ENCODE measurements at regions not wholly inside any gene's neighbourhood (a gene's known extent, or its start where the extent isn't known, plus 50 kb on each side); places are given as distances from the start of the nearest gene placed in this dataset.

DNA sequence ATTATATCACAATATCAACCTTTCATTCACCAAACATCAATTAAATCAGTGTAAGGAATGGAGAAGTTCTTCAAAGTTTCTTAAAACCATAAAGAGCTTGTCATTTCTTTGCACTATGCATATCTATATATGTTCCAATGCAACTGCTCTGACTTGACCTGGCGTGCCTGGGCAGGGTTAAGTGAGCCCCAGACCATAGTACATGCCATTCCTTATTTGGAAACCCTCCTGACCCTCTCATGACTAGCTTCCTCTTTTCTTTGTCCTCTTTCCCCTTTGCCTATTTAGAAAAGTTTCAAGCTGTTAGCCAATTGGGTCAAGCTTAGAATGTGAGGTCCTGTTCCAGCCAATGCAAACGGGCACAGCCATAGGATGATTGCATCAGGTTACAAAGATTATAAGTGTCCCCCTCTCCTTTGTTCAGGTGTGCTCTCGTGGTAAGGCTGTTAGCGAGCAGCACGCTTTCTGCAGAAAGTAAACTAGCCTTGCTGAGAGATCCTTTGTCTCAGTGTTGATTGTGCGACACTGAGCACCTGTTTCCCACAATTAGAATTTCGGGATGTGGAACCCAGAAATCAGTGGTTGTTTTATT is 78.2 kb upstream of the UXS1 start:
- no peak overlapping the region for H3K4me3 ChIP-seq (ENCODE audit: low read length in 2 of 2)
- H3K9me3 ChIP-seq (replicated peaks in 1 of 2; ENCODE audit: control insufficient read depth in 2 of 2, insufficient read depth in 1 of 2, low read depth in 1 of 2, low read length in 2 of 2): peaks cover 3 to 23% of the 10 kb centered on the region in 2 donors
- no peak overlapping the region for H3K9ac ChIP-seq (ENCODE audit: low read depth, low read length, poor library complexity)
- no peak overlapping the region for H3K14ac ChIP-seq (ENCODE audit: low read length)
- no peaks in the 10 kb centered on the region for H3K79me1 ChIP-seq (ENCODE audit: low read depth, low read length)
- H2BK5ac ChIP-seq (ENCODE audit: low read length): no peak overlapping the region
- H2BK120ac ChIP-seq (ENCODE audit: low read depth, low read length): no peak overlapping the region
- no peak overlapping the region for H3K4ac ChIP-seq (ENCODE audit: low read length)
- H3K27me3 ChIP-seq (ENCODE audit: control insufficient read depth in 3 of 3, insufficient read depth in 3 of 3, low read depth in 1 of 3, low read length in 3 of 3): peaks cover 0 to 5% (median 0%) of the 10 kb centered on the region in 3 experiments
- H4K8ac ChIP-seq (ENCODE audit: low read depth, low read length): no peak overlapping the region
- no peak overlapping the region for H3K23ac ChIP-seq (ENCODE audit: low read depth, low read length, poor library complexity)
- no peak overlapping the region for H3K18ac ChIP-seq (ENCODE audit: low read length)
- H2AFZ ChIP-seq (ENCODE audit: low read length): no peak overlapping the region
- H3K36me3 ChIP-seq (replicated peaks in 1 of 2; ENCODE audit: control insufficient read depth in 2 of 2, insufficient read depth in 2 of 2, low read length in 2 of 2): no peaks in the 10 kb centered on the region
- no peak overlapping the region for H2BK15ac ChIP-seq (ENCODE audit: low read length)
- DNase-seq (ENCODE audit: low spot score): no peak
- no peak overlapping the region for H2BK12ac ChIP-seq (ENCODE audit: low read length)
- no peak overlapping the region for H4K91ac ChIP-seq (ENCODE audit: low read depth, low read length, poor library complexity)
- H3K27ac ChIP-seq (replicated peaks; ENCODE audit: low read length): no peak overlapping the region
- WGBS, 2 donors (ENCODE audit: extremely low coverage in 2 of 2, insufficient read length in 2 of 2, insufficient replicate concordance in 1 of 2): no CpG with 5 or more reads among the region's 7 CpGs
- H3K4me1 ChIP-seq (ENCODE audit: control insufficient read depth in 2 of 2, insufficient read depth in 1 of 2, low read depth in 1 of 2, low read length in 2 of 2): peaks cover 3 to 5% of the 10 kb centered on the region in 2 donors
- H2AK5ac ChIP-seq (ENCODE audit: low read depth, low read length): no peak overlapping the region
- no peak overlapping the region for H3K4me2 ChIP-seq (ENCODE audit: insufficient read depth, low read length, poor library complexity, severe bottlenecking)

DNA sequence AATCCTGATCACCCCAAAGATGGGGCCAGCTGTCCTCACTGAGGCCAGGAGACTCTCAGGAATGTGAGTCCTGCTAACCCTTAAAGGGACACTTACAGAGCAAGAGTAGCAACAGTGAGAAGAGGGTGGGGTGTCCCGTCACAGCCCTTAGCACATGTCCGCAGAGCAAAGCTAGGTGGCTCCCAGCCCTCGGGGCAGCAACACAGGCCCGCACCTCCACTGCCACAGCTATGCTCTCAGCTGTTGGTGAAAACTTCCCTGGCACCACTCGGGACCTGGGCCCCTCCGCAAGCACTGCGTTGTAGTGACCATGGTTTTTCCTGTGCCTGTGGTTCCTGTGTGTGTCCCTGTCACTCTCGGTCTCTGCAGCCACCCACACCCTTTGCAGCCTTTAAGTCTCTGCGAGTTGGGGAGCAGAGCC is 76.4 kb upstream of the UXS1 start:
- peak overlapping the region; percentile 1 for H2BK15ac ChIP-seq (ENCODE audit: low read length)
- H2AFZ ChIP-seq (ENCODE audit: low read length): peak overlapping the region; percentile 17
- no peak overlapping the region for H3K9ac ChIP-seq (ENCODE audit: low read depth, low read length, poor library complexity)
- no peak overlapping the region for H3K4ac ChIP-seq (ENCODE audit: low read length)
- no peak overlapping the region for H3K27ac ChIP-seq (replicated peaks; ENCODE audit: low read length)
- no peak overlapping the region for H3K18ac ChIP-seq (ENCODE audit: low read length)
- H2BK5ac ChIP-seq (ENCODE audit: low read length): no peak overlapping the region
- no peaks in the 10 kb centered on the region for H3K79me1 ChIP-seq (ENCODE audit: low read depth, low read length)
- no peak overlapping the region for H2BK12ac ChIP-seq (ENCODE audit: low read length)
- H3K9me3 ChIP-seq (replicated peaks in 1 of 2; ENCODE audit: control insufficient read depth in 2 of 2, insufficient read depth in 1 of 2, low read depth in 1 of 2, low read length in 2 of 2): peaks cover 3 to 23% of the 10 kb centered on the region in 2 donors
- peaks cover 3 to 5% of the 10 kb centered on the region in 2 donors for H3K4me1 ChIP-seq (ENCODE audit: control insufficient read depth in 2 of 2, insufficient read depth in 1 of 2, low read depth in 1 of 2, low read length in 2 of 2)
- H3K27me3 ChIP-seq (ENCODE audit: control insufficient read depth in 3 of 3, insufficient read depth in 3 of 3, low read depth in 1 of 3, low read length in 3 of 3): peaks cover 0 to 5% (median 0%) of the 10 kb centered on the region in 3 experiments
- no peak overlapping the region for H2BK120ac ChIP-seq (ENCODE audit: low read depth, low read length)
- no peak overlapping the region for H2AK5ac ChIP-seq (ENCODE audit: low read depth, low read length)
- H4K8ac ChIP-seq (ENCODE audit: low read depth, low read length): no peak overlapping the region
- H4K91ac ChIP-seq (ENCODE audit: low read depth, low read length, poor library complexity): no peak overlapping the region
- H3K4me2 ChIP-seq (ENCODE audit: insufficient read depth, low read length, poor library complexity, severe bottlenecking): no peak overlapping the region
- no peaks in the 10 kb centered on the region for H3K36me3 ChIP-seq (replicated peaks in 1 of 2; ENCODE audit: control insufficient read depth in 2 of 2, insufficient read depth in 2 of 2, low read length in 2 of 2)
- no CpG with 5 or more reads among the region's 9 CpGs for WGBS, 2 donors (ENCODE audit: extremely low coverage in 2 of 2, insufficient read length in 2 of 2, insufficient replicate concordance in 1 of 2)
- H3K4me3 ChIP-seq (ENCODE audit: low read length in 2 of 2): no peak overlapping the region
- no peak for DNase-seq (ENCODE audit: low spot score)
- no peak overlapping the region for H3K14ac ChIP-seq (ENCODE audit: low read length)
- no peak overlapping the region for H3K23ac ChIP-seq (ENCODE audit: low read depth, low read length, poor library complexity)

DNA sequence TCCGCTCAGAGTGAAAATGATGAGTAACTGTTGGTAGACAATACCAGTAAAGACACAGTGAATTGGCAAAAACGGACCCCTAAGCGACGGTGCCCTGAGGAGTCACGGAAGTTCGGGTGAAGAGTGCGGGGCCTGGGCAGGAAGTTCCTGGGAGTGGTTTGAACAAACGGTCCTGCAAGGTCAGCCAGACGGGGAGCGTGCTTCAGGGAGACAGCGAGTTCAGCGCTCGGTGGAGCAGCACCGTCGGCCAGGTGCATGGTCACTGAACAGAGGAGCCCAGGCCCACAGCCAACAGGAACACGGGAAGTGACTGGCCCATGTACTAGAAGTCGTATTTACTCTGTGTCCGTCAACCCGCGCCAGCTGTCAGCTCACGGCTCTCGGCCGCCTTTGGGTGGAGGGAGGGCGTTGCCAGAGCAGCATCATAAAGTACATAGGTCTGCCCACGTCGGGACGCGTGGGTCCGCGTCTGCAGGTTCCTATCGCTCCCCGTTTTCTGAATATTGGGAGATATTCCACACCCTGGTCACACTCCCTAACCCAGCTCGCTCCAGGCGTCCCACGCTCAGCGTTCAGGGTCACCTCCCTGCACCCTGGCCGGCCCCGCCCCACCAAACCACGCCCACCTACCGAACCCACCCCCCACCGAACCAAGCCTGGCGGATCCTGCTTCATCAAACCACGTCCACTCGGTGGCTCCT is 75.6 kb upstream of the UXS1 start:
- peak overlapping the region; percentile 37 for H3K4me2 ChIP-seq (ENCODE audit: insufficient read depth, low read length, poor library complexity, severe bottlenecking)
- peaks cover 0 to 5% (median 0%) of the 10 kb centered on the region in 3 experiments for H3K27me3 ChIP-seq (ENCODE audit: control insufficient read depth in 3 of 3, insufficient read depth in 3 of 3, low read depth in 1 of 3, low read length in 3 of 3)
- peak overlapping the region; percentile 71 for H3K18ac ChIP-seq (ENCODE audit: low read length)
- H4K91ac ChIP-seq (ENCODE audit: low read depth, low read length, poor library complexity): no peak overlapping the region
- H2BK120ac ChIP-seq (ENCODE audit: low read depth, low read length): no peak overlapping the region
- H2AK5ac ChIP-seq (ENCODE audit: low read depth, low read length): no peak overlapping the region
- no peak overlapping the region for H4K8ac ChIP-seq (ENCODE audit: low read depth, low read length)
- no peak overlapping the region for H3K23ac ChIP-seq (ENCODE audit: low read depth, low read length, poor library complexity)
- WGBS, 2 donors (ENCODE audit: extremely low coverage in 2 of 2, insufficient read length in 2 of 2, insufficient replicate concordance in 1 of 2): no CpG with 5 or more reads among the region's 44 CpGs
- no peak overlapping the region for H2BK15ac ChIP-seq (ENCODE audit: low read length)
- no peaks in the 10 kb centered on the region for H3K36me3 ChIP-seq (replicated peaks in 1 of 2; ENCODE audit: control insufficient read depth in 2 of 2, insufficient read depth in 2 of 2, low read length in 2 of 2)
- H3K4me3 ChIP-seq (ENCODE audit: low read length in 2 of 2): peak overlapping the region in 1 of 2 donors; percentile 51
- peak overlapping the region; percentile 60 for H3K9ac ChIP-seq (ENCODE audit: low read depth, low read length, poor library complexity)
- no peak overlapping the region for H3K4ac ChIP-seq (ENCODE audit: low read length)
- H3K14ac ChIP-seq (ENCODE audit: low read length): no peak overlapping the region
- DNase-seq (ENCODE audit: low spot score): no peak
- no peak overlapping the region for H2AFZ ChIP-seq (ENCODE audit: low read length)
- no peak overlapping the region for H2BK5ac ChIP-seq (ENCODE audit: low read length)
- no peak overlapping the region for H2BK12ac ChIP-seq (ENCODE audit: low read length)
- H3K27ac ChIP-seq (replicated peaks; ENCODE audit: low read length): no peak overlapping the region
- peaks cover 3 to 23% of the 10 kb centered on the region in 2 donors for H3K9me3 ChIP-seq (replicated peaks in 1 of 2; ENCODE audit: control insufficient read depth in 2 of 2, insufficient read depth in 1 of 2, low read depth in 1 of 2, low read length in 2 of 2)
- no peaks in the 10 kb centered on the region for H3K79me1 ChIP-seq (ENCODE audit: low read depth, low read length)
- H3K4me1 ChIP-seq (ENCODE audit: control insufficient read depth in 2 of 2, insufficient read depth in 1 of 2, low read depth in 1 of 2, low read length in 2 of 2): peaks cover 3 to 5% of the 10 kb centered on the region in 2 donors

DNA sequence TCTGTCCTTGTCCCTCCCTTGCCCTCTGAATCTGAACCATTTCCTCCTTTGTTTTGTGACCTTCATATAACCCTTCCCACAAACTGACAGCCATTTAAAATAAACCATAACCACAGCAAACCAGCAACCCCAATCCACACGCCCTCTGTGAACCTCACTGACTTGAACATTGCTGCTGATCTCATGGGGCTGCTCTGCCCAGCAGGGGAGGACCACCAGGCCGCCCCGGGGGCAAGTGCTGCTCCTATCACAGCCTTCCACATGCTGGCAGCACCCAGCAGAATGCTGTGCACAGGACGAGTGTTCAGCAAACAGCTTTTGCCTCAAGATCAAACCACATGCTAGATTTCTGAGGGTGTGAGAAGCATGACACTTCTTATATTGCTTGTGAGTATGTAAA is 73.9 kb upstream of the UXS1 start:
- Histone ChIP-seq H3K4me3 (ENCODE audit: low read length in 2 of 2) (no peak overlapping the region), H3K36me3 (replicated peaks in 1 of 2; ENCODE audit: control insufficient read depth in 2 of 2, insufficient read depth in 2 of 2, low read length in 2 of 2) (no peaks in the 10 kb centered on the region), H2BK120ac (ENCODE audit: low read depth, low read length) (no peak overlapping the region), H4K91ac (ENCODE audit: low read depth, low read length, poor library complexity) (no peak overlapping the region), H3K9ac (ENCODE audit: low read depth, low read length, poor library complexity) (no peak overlapping the region), H3K27ac (replicated peaks; ENCODE audit: low read length) (no peak overlapping the region), H3K4me1 (ENCODE audit: control insufficient read depth in 2 of 2, insufficient read depth in 1 of 2, low read depth in 1 of 2, low read length in 2 of 2) (peaks cover 3 to 5% of the 10 kb centered on the region in 2 donors), H2AK5ac (ENCODE audit: low read depth, low read length) (no peak overlapping the region), H2BK12ac (ENCODE audit: low read length) (no peak overlapping the region), H2BK15ac (ENCODE audit: low read length) (no peak overlapping the region), H4K8ac (ENCODE audit: low read depth, low read length) (no peak overlapping the region), H3K18ac (ENCODE audit: low read length) (no peak overlapping the region), H3K9me3 (replicated peaks in 1 of 2; ENCODE audit: control insufficient read depth in 2 of 2, insufficient read depth in 1 of 2, low read depth in 1 of 2, low read length in 2 of 2) (peaks cover 0 to 18% of the 10 kb centered on the region in 2 donors), H2AFZ (ENCODE audit: low read length) (no peak overlapping the region), H3K4me2 (ENCODE audit: insufficient read depth, low read length, poor library complexity, severe bottlenecking) (no peak overlapping the region), H3K27me3 (ENCODE audit: control insufficient read depth in 3 of 3, insufficient read depth in 3 of 3, low read depth in 1 of 3, low read length in 3 of 3) (peaks cover 0 to 5% (median 0%) of the 10 kb centered on the region in 3 experiments), H3K79me1 (ENCODE audit: low read depth, low read length) (no peaks in the 10 kb centered on the region), H3K23ac (ENCODE audit: low read depth, low read length, poor library complexity) (no peak overlapping the region), H3K4ac (ENCODE audit: low read length) (no peak overlapping the region), H2BK5ac (ENCODE audit: low read length) (no peak overlapping the region), H3K14ac (ENCODE audit: low read length) (no peak overlapping the region)
- WGBS, 2 donors (ENCODE audit: extremely low coverage in 2 of 2, insufficient read length in 2 of 2, insufficient replicate concordance in 1 of 2): no CpG with 5 or more reads among the region's 4 CpGs
- no peak for DNase-seq (ENCODE audit: low spot score)
